ENCODE measurements at regions not wholly inside any gene's neighbourhood (a gene's known extent, or its start where the extent isn't known, plus 50 kb on each side); places are given as distances from the start of the nearest gene placed in this dataset.
A peak's percentile ranks its signal among the peaks of the same experiment; 100 is the strongest.
"Not testable (repeated sequence)": the region's sequence is repeated elsewhere in the genome, so short reads cannot be mapped to it uniquely, and the experiment has no call there.

DNA sequence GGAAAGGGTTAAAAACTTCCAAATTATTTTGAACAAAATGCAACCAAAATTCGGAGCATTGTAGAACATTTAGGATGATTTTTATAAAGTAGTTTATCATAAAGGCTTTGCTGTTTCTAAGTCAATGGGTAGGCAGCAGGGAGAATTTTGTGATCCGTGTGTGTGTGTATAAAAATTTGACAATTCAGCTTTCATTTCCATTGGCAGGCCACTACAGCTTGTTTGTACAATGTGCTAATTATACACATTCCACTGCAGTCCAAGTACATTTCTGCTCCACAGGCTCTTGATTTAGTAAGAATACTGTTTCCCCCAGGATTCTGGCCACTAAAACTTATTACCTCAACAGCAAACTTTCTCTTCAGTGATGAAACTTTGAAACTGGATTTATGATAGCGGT, 71.8 kb upstream of the LTBP1 start:
- ChIA-PET POLR2A (no interaction called here), CTCF (ENCODE audit: low intra/inter-chr PET ratio, low total read pairs) (no interaction called here)
- WGBS (ENCODE audit: low lambda C conversion rate) = 17% methylated on average over 3 of the region's 3 CpGs
- TF ChIP-seq FOXK2 (IDR thresholded peaks at IDR 0.05) = no peak
- intact Hi-C loops (cut with micrococcal nuclease; ENCODE audit: unreplicated experiment) (no loop called here), in situ Hi-C loops (cut with HindIII; ENCODE audit: extremely low pct_ligation_motif_present, low pct_unique_long_range_greater_than_20kb) (no loop called here)
- no peaks in the 10 kb centered on the region for H3K79me2 ChIP-seq (ENCODE audit: insufficient read depth, low read length)
- H3K4me3 ChIP-seq (replicated peaks in 1 of 3; ENCODE audit: insufficient read depth in 1 of 3, low read depth in 2 of 3, low read length in 3 of 3) = no peak overlapping the region
- DNase-seq (ENCODE audit: low spot score) = no peak
- H2AFZ ChIP-seq (ENCODE audit: low read length) = no peak overlapping the region
- 0 out of 5 replicates have a peak, but pooled peaks cover 0 to 4% of the 10 kb centered on the region in 2 experiments for H3K27me3 ChIP-seq (ENCODE audit: control insufficient read depth in 1 of 2, insufficient read depth in 2 of 2, low read length in 2 of 2)
- H3K9ac ChIP-seq (ENCODE audit: insufficient read depth, low read depth, low read length) = no peak overlapping the region
- ATAC-seq = no peak
- no peaks in the 10 kb centered on the region for H4K20me1 ChIP-seq (ENCODE audit: insufficient read depth, low read length)
- H3K4me1 ChIP-seq (ENCODE audit: insufficient read depth, low read length) = no peaks in the 10 kb centered on the region
- no peaks in the 10 kb centered on the region for H3K36me3 ChIP-seq (replicated peaks in 1 of 2; ENCODE audit: control insufficient read depth in 1 of 2, insufficient read depth in 2 of 2, low read length in 2 of 2)
- H3K4me2 ChIP-seq (ENCODE audit: low read depth, low read length) = no peak overlapping the region
- FAIRE-seq = no peak
- H3K27ac ChIP-seq (ENCODE audit: extremely low read length, insufficient read depth, low read length) = no peak overlapping the region
- no peaks in the 10 kb centered on the region for H3K9me3 ChIP-seq (ENCODE audit: low read length)
- no TSS peak for BruUV-seq (replicated peaks)

DNA sequence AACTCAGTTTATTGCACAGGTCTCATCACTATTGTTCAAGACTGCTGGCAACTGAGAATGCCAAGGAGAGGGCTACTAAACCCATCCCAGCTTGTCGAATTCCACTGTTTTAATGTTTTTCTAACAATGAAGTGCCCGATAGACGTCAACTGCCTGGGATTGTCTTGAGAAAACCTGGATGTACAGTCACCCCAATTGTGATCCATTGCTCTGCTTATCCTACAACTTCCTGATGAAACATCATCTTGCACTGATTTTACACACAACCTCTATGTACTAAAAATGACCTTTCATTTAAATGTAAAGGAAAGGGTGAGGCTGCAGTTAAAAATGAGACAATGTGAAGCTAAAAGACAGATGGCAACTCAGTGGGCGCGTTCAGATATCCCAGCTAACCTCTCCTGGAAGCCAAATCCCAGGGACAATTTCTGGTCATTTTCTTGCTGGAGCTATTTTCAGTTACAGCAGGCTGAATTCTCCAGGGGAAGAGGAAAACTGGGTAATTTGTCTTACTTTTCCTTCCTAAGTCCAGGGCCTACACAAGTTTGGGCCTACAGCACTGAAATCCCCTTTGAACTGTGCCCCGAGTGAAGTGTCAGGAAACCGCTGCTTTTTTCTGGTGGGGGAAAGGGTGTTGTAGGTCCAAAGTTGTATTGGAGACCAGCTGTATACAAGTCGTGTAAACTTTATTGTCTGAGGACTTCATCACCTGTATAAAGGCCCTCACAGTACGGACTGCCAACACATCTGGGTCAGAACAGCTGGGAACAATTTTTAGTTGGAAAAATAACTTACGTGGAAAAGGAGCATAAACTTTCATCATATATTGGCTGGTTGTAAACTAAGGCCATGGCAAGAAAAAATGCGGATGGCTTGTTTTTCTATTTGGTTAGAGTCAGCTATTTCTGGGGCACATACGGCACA, 68.9 kb upstream of the LTBP1 start:
- in situ Hi-C loops (cut with HindIII; ENCODE audit: extremely low pct_ligation_motif_present, low pct_unique_long_range_greater_than_20kb) (no loop called here), intact Hi-C loops (cut with micrococcal nuclease; ENCODE audit: unreplicated experiment) (no loop called here)
- no peak for ATAC-seq
- Histone ChIP-seq H4K20me1 (ENCODE audit: insufficient read depth, low read length) (no peaks in the 10 kb centered on the region), H2AFZ (ENCODE audit: low read length) (no peak overlapping the region), H3K9ac (ENCODE audit: insufficient read depth, low read depth, low read length) (no peak overlapping the region), H3K36me3 (replicated peaks in 1 of 2; ENCODE audit: control insufficient read depth in 1 of 2, insufficient read depth in 2 of 2, low read length in 2 of 2) (no peaks in the 10 kb centered on the region), H3K4me3 (replicated peaks in 1 of 3; ENCODE audit: insufficient read depth in 1 of 3, low read depth in 2 of 3, low read length in 3 of 3) (no peak overlapping the region), H3K27ac (ENCODE audit: extremely low read length, insufficient read depth, low read length) (no peak overlapping the region), H3K27me3 (ENCODE audit: control insufficient read depth in 1 of 2, insufficient read depth in 2 of 2, low read length in 2 of 2) (0 out of 5 replicates have a peak, but pooled peaks cover 0 to 4% of the 10 kb centered on the region in 2 experiments), H3K9me3 (ENCODE audit: low read length) (no peaks in the 10 kb centered on the region), H3K79me2 (ENCODE audit: insufficient read depth, low read length) (no peaks in the 10 kb centered on the region), H3K4me1 (ENCODE audit: insufficient read depth, low read length) (no peaks in the 10 kb centered on the region), H3K4me2 (ENCODE audit: low read depth, low read length) (no peak overlapping the region)
- ChIA-PET POLR2A (no interaction called here), CTCF (ENCODE audit: low intra/inter-chr PET ratio, low total read pairs) (no interaction called here)
- FAIRE-seq = no peak
- no peak for DNase-seq (ENCODE audit: low spot score)
- WGBS (ENCODE audit: low lambda C conversion rate) = 33% methylated on average over 12 of the region's 12 CpGs
- no TSS peak for BruUV-seq (replicated peaks)
- TF ChIP-seq SYNCRIP (IDR thresholded peaks at IDR 0.05; ENCODE audit: insufficient read depth, low read depth, low read length) (no peak), MAFK (conservative IDR thresholded peaks at IDR 0.05 in 1 of 2, IDR thresholded peaks at IDR 0.05 in 1 of 2; ENCODE audit: low read length in 2 of 2) (peak in 1 of 2 experiments; percentile 14; a peak in 1 of 4 replicates)

DNA sequence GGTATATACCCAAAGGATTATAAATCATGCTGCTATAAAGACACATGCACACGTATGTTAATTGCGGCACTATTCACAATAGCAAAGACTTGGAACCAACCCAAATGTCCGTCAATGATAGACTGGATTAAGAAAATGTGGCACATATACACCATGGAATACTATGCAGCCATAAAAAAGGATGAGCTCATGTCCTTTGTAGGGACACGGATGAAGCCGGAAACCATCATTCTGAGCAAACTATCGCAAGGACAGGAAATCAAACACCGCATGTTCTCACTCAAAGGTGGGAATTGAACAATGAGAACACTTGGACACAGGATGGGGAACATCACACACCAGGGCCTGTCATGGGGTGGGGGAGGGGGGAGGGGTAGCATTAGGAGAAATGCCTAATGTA, 66.8 kb upstream of the LTBP1 start:
- H3K36me3 ChIP-seq (replicated peaks in 1 of 2; ENCODE audit: control insufficient read depth in 1 of 2, insufficient read depth in 2 of 2, low read length in 2 of 2); H3K27me3 ChIP-seq (ENCODE audit: control insufficient read depth in 1 of 2, insufficient read depth in 2 of 2, low read length in 2 of 2); H3K9me3 ChIP-seq (ENCODE audit: low read length); H3K79me2 ChIP-seq (ENCODE audit: insufficient read depth, low read length); H2AFZ ChIP-seq (ENCODE audit: low read length); in situ Hi-C loops (cut with HindIII; ENCODE audit: extremely low pct_ligation_motif_present, low pct_unique_long_range_greater_than_20kb); CTCF ChIA-PET (ENCODE audit: low intra/inter-chr PET ratio, low total read pairs); ATAC-seq; FAIRE-seq; DNase-seq (ENCODE audit: low spot score); H3K4me3 ChIP-seq (replicated peaks in 1 of 3; ENCODE audit: insufficient read depth in 1 of 3, low read depth in 2 of 3, low read length in 3 of 3); BruUV-seq (replicated peaks); H3K4me2 ChIP-seq (ENCODE audit: low read depth, low read length); H3K4me1 ChIP-seq (ENCODE audit: insufficient read depth, low read length); intact Hi-C loops (cut with micrococcal nuclease; ENCODE audit: unreplicated experiment); H3K27ac ChIP-seq (ENCODE audit: extremely low read length, insufficient read depth, low read length); H4K20me1 ChIP-seq (ENCODE audit: insufficient read depth, low read length); POLR2A ChIA-PET; H3K9ac ChIP-seq (ENCODE audit: insufficient read depth, low read depth, low read length): not testable (repeated sequence)
- 67% methylated on average over 7 of the region's 7 CpGs for WGBS (ENCODE audit: low lambda C conversion rate)
